Heart right ventricle (tissue), 16 donors: ENCODE measurements at regions not wholly inside any gene's neighbourhood (a gene's known extent, or its start where the extent isn't known, plus 50 kb on each side); places are given as distances from the start of the nearest gene placed in this dataset.

ENCODE experiments used
- ATAC-seq, 8 donors: fragments of 200-7000 bp; cut with Tn5 transposase; one replicate each; pipeline ENCODE4 v1.9.1; 2020; ENCODE audit warnings: mild to moderate bottlenecking in 8 of 8, moderate library complexity in 8 of 8, moderate number of reproducible peaks in 1 of 8
- DNase-seq, 2 donors: peaks; one replicate each; pipeline ENCODE4 v3.0.0-alpha.2; 2020
- H3K27ac ChIP-seq, 10 donors: fragments of 200-600 bp; sonication (generic) in 2 of 10; one replicate each; pipeline versions ENCODE4 v1.5.0 to v1.8.0; 2020 to 2022; ENCODE audit warnings: mild to moderate bottlenecking in 3 of 10
- H3K27me3 ChIP-seq, 7 donors: fragments of 200-600 bp; one replicate each; pipeline ENCODE4 v1.8.0; 2021 to 2022; ENCODE audit warnings: mild to moderate bottlenecking in 2 of 7
- H3K36me3 ChIP-seq, 9 donors: fragments of 200-600 bp; sonication (generic) in 1 of 9; one replicate each; pipeline versions ENCODE4 v1.5.0 to v1.8.0; 2020 to 2022; ENCODE audit warnings: mild to moderate bottlenecking in 2 of 9
- H3K4me1 ChIP-seq, 9 donors: fragments of 200-600 bp; sonication (generic) in 1 of 9; one replicate each; pipeline versions ENCODE4 v1.5.0 to v1.8.0; 2020 to 2022; ENCODE audit warnings: mild to moderate bottlenecking in 4 of 9
- H3K4me3 ChIP-seq, 10 donors: fragments of 200-600 bp; sonication (generic) in 2 of 10; one replicate each; pipeline versions ENCODE4 v1.5.0 to v1.8.0; 2020 to 2022; ENCODE audit warnings: mild to moderate bottlenecking in 7 of 10, moderate library complexity in 2 of 10
- H3K9me3 ChIP-seq, 11 donors: fragments of 200-600 bp in 10 of 11; sonication (generic) in 2 of 11; one replicate each; pipeline versions ENCODE4 v1.5.0 to v1.8.0; 2013 to 2022; ENCODE audit warnings: mild to moderate bottlenecking in 2 of 11, control low read depth in 1 of 11, moderate library complexity in 1 of 11
- CTCF ChIP-seq, 9 donors: fragments of 200-600 bp; sonication (generic) in 2 of 9; IDR thresholded peaks; one replicate each; pipeline versions ENCODE4 v1.5.0 to v1.8.0; 2021 to 2022; ENCODE audit warnings: antibody characterized with exemption in 9 of 9, mild to moderate bottlenecking in 5 of 9, moderate library complexity in 1 of 9
- WGBS, 2 donors: extraction: QIAGEN DNeasy Blood & Tissue Kit; methylation state at CpG; one replicate each; pipeline ENCODE4 v1.1.7; 2013; ENCODE audit warnings: inconsistent platforms in 1 of 2; 5-methylcytosine and 5-hydroxymethylcytosine counted together
- intact Hi-C, 10 donors: fragments of 100-400 bp; cut with DNase I; formaldehyde crosslinking; loops; one replicate each; pipeline versions ENCODE4 v1.11.1 to v1.14.2; 2022
- donor health status: Arrhythmogenic right ventricular cardiomyopathy.
- donor health status: ischemic (EF 13 %, LVEDD 7.1; RV severe dilation, severe dysfunction).
- donor health status: healthy with polysubstance abuse.
- donor health status: DM: no; HTN: yes; CAD: no.
- donor health status: DM: no; HTN: no; CAD: no.
- donor health status: ischemic (EF 25% LVEDD 6.9; RV normal size, moderate dysfunction).
- donor health status: ischemic (EF 25% LVEDD 5.7; RV mildly dilated, moderate dysfunction).
- donor health status: healthy.
- donor health status: DM: yes; HTN: yes; CAD: no.
- donor health status: Ischemic cardiomyopathy.
- donor health status: ischemic (EF 35%, LVEDD 5.7; RV mildly dilated, moderate dysfunction).
- donor health status: nonischemic (EF 11% LVEDD 7.7; RV severe dilation, severe dysfunction).
- donor health status: DM: yes; HTN: yes; CAD: no.
- donor health status: PGD.
- donor health status: ischemic (EF 29% LVEDD 5.4; RV normal size, mild dysfunction).
- donor health status: nonischemic (EF 23%, LVEDD 6.1; RV moderate dilation, normal function).

GRCh38 chr1:118366286-118366685, 181.3 kb upstream of the SPAG17 start:
- no peak for ATAC-seq
- Histone ChIP-seq H3K27me3 (no peaks in the 10 kb centered on the region), H3K4me1 (no peaks in the 10 kb centered on the region), H3K36me3 (no peaks in the 10 kb centered on the region), H3K4me3 (no peak overlapping the region), H3K9me3 (peaks cover 0 to 94% (median 38%) of the 10 kb centered on the region in 11 donors), H3K27ac (no peak overlapping the region)
- WGBS, 2 donors = 0 to 1% methylated on average over 1 of the region's 1 CpG
- TF ChIP-seq CTCF (IDR thresholded peaks at IDR 0.05) = no peak
- DNase-seq = no peak
- intact Hi-C loops = no loop called here

DNA sequence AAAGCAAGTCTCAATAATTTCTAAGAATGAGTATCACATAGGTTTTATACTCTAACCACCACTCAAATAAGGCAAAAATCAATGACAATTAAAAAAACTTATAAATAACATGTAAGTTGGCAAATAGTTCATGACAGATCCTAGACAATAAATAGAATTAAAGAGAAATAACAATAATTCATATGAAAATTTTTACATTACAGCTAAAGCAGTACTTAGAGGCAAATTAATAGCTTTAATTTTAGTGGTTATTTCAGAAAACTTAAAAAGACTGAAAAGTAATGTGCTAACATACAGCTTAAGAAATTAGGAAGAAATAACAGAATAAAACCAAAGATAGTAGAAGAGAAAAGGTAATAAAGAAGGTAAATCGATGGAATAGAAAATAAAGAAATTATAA, 179.9 kb upstream of the SPAG17 start:
- WGBS, 2 donors = 79 to 88% methylated on average over 1 of the region's 1 CpG
- no peak for TF ChIP-seq CTCF (IDR thresholded peaks at IDR 0.05)
- H3K9me3 ChIP-seq = peaks cover 0 to 86% (median 25%) of the 10 kb centered on the region in 11 donors
- no peaks in the 10 kb centered on the region for H3K27me3 ChIP-seq
- no peaks in the 10 kb centered on the region for H3K36me3 ChIP-seq
- intact Hi-C loops = no loop called here
- ATAC-seq (no peak), DNase-seq (no peak)
- H3K27ac ChIP-seq = no peak overlapping the region
- no peak overlapping the region for H3K4me3 ChIP-seq
- no peaks in the 10 kb centered on the region for H3K4me1 ChIP-seq

DNA sequence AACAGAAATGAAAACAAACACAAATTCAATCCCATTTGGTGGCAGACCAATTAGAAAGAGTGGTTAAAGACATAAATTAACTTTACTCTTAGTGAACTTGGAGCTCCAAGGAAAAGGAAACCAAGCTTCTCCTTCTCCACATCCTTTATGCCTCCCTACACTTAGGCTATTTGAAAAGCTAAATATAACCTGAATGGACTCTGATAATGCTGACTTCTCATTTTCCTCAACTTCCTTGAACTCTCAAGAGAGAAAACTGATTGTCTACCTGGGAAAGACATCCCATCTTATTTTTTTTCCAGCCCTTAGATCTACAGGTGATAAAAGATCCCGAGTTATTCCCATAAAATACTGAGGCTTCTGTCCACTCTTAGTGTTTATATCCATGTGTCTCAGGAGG, 178.4 kb upstream of the SPAG17 start:
- 56 to 69% methylated on average over 1 of the region's 1 CpG for WGBS, 2 donors
- intact Hi-C loops = no loop called here
- no peak overlapping the region for H3K4me3 ChIP-seq
- H3K9me3 ChIP-seq = peaks cover 0 to 85% (median 25%) of the 10 kb centered on the region in 11 donors
- H3K36me3 ChIP-seq = no peaks in the 10 kb centered on the region
- H3K27ac ChIP-seq = no peak overlapping the region
- no peaks in the 10 kb centered on the region for H3K4me1 ChIP-seq
- TF ChIP-seq CTCF (IDR thresholded peaks at IDR 0.05) = no peak
- no peaks in the 10 kb centered on the region for H3K27me3 ChIP-seq
- ATAC-seq (no peak), DNase-seq (no peak)

- Histone ChIP-seq H3K4me3 (no peak overlapping the region), H3K36me3 (no peaks in the 10 kb centered on the region), H3K4me1 (no peaks in the 10 kb centered on the region), H3K27ac (no peak overlapping the region), H3K27me3 (no peaks in the 10 kb centered on the region), H3K9me3 (peaks cover 0 to 87% (median 24%) of the 10 kb centered on the region in 11 donors)
- 63 to 72% methylated on average over 2 of the region's 2 CpGs for WGBS, 2 donors
- TF ChIP-seq CTCF (IDR thresholded peaks at IDR 0.05) = no peak
- ATAC-seq (no peak), DNase-seq (no peak)
- intact Hi-C loops = no loop called here
Measured at GRCh38 chr1:118360817-118361216, 175.8 kb upstream of the SPAG17 start.

DNA sequence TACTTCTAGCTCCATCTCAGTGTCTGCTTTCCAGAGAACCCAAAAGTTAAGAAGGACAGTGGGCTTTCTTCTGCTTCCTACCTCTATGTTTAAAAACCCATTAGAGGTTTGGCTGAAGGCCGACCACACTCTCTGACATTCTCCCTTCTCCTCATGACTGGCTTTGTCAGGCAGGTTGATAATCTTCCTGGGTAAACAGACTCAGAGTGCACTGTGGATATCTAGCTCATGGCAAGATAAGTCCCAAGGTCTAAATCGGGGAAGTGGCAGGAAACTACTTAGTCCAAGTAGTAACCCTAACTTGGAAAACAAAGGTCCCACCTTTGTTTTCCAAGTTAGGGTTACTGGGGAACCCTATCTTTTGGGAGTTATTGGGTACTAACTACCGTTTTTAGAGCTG, 161.9 kb upstream of the SPAG17 start:
- Histone ChIP-seq H3K27ac (no peak overlapping the region), H3K27me3 (no peaks in the 10 kb centered on the region), H3K36me3 (no peaks in the 10 kb centered on the region), H3K4me1 (no peaks in the 10 kb centered on the region), H3K9me3 (peaks cover 0 to 8% (median 0%) of the 10 kb centered on the region in 11 donors), H3K4me3 (no peak overlapping the region)
- intact Hi-C loops = no loop called here
- DNase-seq = no peak
- WGBS, 2 donors = 24 to 29% methylated on average over 3 of the region's 3 CpGs
- no peak for TF ChIP-seq CTCF (IDR thresholded peaks at IDR 0.05)
- ATAC-seq = no peak
